CD4-positive, CD25-positive, alpha-beta regulatory T cell (primary cell): ENCODE measurements at regions not wholly inside any gene's neighbourhood (a gene's known extent, or its start where the extent isn't known, plus 50 kb on each side); places are given as distances from the start of the nearest gene placed in this dataset.

Experiments
- ATAC-seq, 2 donors: fragments of 150-1000 bp; cut with Tn5 transposase; one replicate each; pipeline ENCODE4 v1.10.0; 2021; ENCODE audit warnings: low read depth in 2 of 2, moderate number of reproducible peaks in 2 of 2, moderate library complexity in 1 of 2
- DNase-seq, 3 donors: peaks; one replicate each; pipeline versions ENCODE4 v3.0.0 to v3.0.0-alpha.2; 2012 to 2022; ENCODE audit warnings: mixed read lengths in 1 of 3
- H3K27ac ChIP-seq: one replicate; pipeline ENCODE4 v1.7.0; 2013; ENCODE audit warnings: mild to moderate bottlenecking, low read length; ENCODE audit not compliant: insufficient read depth, poor library complexity, severe bottlenecking
- H3K27me3 ChIP-seq: one replicate; pipeline ENCODE4 v1.7.0; 2013; ENCODE audit warnings: low read length; ENCODE audit not compliant: control insufficient read depth, insufficient read depth
- H3K36me3 ChIP-seq: one replicate; pipeline ENCODE4 v1.7.0; 2013; ENCODE audit warnings: mild to moderate bottlenecking, low read length, moderate library complexity; ENCODE audit not compliant: control insufficient read depth, insufficient read depth
- H3K4me1 ChIP-seq: 2 replicates; pipeline ENCODE4 v1.7.0; 2013; ENCODE audit warnings: mild to moderate bottlenecking, low read length; ENCODE audit not compliant: insufficient read depth, control insufficient read depth, poor library complexity, severe bottlenecking
- H3K4me3 ChIP-seq: one replicate; pipeline ENCODE4 v1.7.0; 2013; ENCODE audit warnings: low read depth, mild to moderate bottlenecking, low read length, moderate library complexity
- H3K9me3 ChIP-seq, 2 experiments: 1 replicate in 1 of 2; 2 replicates in 1 of 2; pipeline ENCODE4 v1.7.0; 2013; ENCODE audit warnings: low read length in 2 of 2, mild to moderate bottlenecking in 1 of 2, moderate library complexity in 1 of 2; ENCODE audit not compliant: control insufficient read depth in 2 of 2
- H3K27ac Mint-ChIP-seq, 3 donors: one replicate each; pipeline ENCODE4 v1.8.0; 2020 to 2022; ENCODE audit warnings: mild to moderate bottlenecking in 3 of 3, mixed read lengths in 3 of 3, moderate library complexity in 2 of 3
- H3K27me3 Mint-ChIP-seq: one replicate; pipeline ENCODE4 v1.8.0; 2022; ENCODE audit warnings: mild to moderate bottlenecking, mixed read lengths
- H3K36me3 Mint-ChIP-seq: one replicate; pipeline ENCODE4 v1.8.0; 2020; ENCODE audit warnings: mixed read lengths
- H3K4me1 Mint-ChIP-seq, 4 donors: one replicate each; pipeline ENCODE4 v1.8.0; 2020 to 2022; ENCODE audit warnings: mixed read lengths in 4 of 4, mild to moderate bottlenecking in 1 of 4
- H3K4me3 Mint-ChIP-seq, 4 donors: one replicate each; pipeline ENCODE4 v1.8.0; 2020 to 2022; ENCODE audit warnings: mild to moderate bottlenecking in 4 of 4, mixed read lengths in 4 of 4, moderate library complexity in 3 of 4
- H3K9me3 Mint-ChIP-seq, 7 donors: one replicate each; pipeline ENCODE4 v1.8.0; 2020 to 2022; ENCODE audit warnings: mixed read lengths in 7 of 7, mild to moderate bottlenecking in 3 of 7, moderate library complexity in 2 of 7

DNA sequence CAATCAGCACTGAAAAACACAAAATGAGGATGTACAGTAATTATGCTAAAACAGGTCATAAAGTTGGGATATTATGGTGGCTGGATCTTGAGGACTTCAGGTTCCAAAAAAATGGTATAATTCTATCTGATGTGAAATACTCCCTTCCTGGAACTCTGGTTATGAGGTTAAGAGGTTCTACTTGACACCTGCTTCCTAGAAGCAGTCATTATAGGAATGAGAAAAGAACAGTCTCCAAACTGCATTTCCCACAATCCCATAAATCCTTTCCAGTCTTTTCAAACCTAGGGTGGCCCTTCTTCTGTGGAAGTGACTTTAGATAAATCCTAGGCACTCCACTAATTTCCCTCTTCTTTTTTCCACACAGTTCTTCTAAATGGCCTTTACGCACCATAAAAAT, 63.7 kb upstream of the OR10AD1 start:
- no peak overlapping the region for H3K27ac Mint-ChIP-seq
- peaks cover 0 to 1% (median 0%) of the 10 kb centered on the region in 7 donors for H3K9me3 Mint-ChIP-seq
- H3K4me3 Mint-ChIP-seq: no peak overlapping the region
- Histone ChIP-seq H3K27ac (no peak overlapping the region), H3K36me3 (no peaks in the 10 kb centered on the region), H3K4me3 (no peak overlapping the region), H3K9me3 (no peaks in the 10 kb centered on the region), H3K4me1 (no peaks in the 10 kb centered on the region), H3K27me3 (peaks cover 14% of the 10 kb centered on the region)
- ATAC-seq (no peak), DNase-seq (no peak)
- peaks cover 45% of the 10 kb centered on the region for H3K27me3 Mint-ChIP-seq
- H3K36me3 Mint-ChIP-seq: peaks cover 3% of the 10 kb centered on the region
- H3K4me1 Mint-ChIP-seq: peaks cover 0 to 10% (median 0%) of the 10 kb centered on the region in 4 donors

DNA sequence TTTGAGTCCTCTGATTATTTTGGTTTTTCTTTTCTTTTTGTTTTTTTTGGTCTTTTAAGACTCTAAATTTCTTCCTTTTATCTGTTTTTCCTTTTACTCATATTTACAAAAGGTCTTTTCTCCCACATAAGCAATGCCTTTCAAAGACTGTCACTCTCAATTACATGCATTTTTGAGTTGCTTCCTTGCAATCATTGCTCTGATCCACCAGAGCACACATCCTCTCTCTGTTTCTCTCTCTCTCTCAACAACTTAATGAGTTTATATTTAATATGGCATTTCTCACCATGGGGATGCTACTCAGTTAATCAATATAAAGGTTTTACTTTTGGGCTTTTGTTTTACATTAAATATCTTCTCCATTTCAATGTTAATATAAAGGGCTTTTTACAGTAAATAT, 62.7 kb upstream of the OR10AD1 start:
- no peaks in the 10 kb centered on the region for H3K4me1 ChIP-seq
- DNase-seq (no peak), ATAC-seq (no peak)
- Mint-ChIP-seq H3K27me3 (peaks cover 48% of the 10 kb centered on the region), H3K9me3 (peaks cover 0 to 1% (median 0%) of the 10 kb centered on the region in 7 donors), H3K4me3 (no peak overlapping the region), H3K4me1 (peaks cover 0 to 10% (median 0%) of the 10 kb centered on the region in 4 donors), H3K36me3 (peaks cover 3% of the 10 kb centered on the region), H3K27ac (no peak overlapping the region)
- H3K27me3 ChIP-seq: peaks cover 14% of the 10 kb centered on the region
- no peaks in the 10 kb centered on the region for H3K36me3 ChIP-seq
- H3K27ac ChIP-seq: no peak overlapping the region
- no peak overlapping the region for H3K4me3 ChIP-seq
- H3K9me3 ChIP-seq: no peaks in the 10 kb centered on the region

DNA sequence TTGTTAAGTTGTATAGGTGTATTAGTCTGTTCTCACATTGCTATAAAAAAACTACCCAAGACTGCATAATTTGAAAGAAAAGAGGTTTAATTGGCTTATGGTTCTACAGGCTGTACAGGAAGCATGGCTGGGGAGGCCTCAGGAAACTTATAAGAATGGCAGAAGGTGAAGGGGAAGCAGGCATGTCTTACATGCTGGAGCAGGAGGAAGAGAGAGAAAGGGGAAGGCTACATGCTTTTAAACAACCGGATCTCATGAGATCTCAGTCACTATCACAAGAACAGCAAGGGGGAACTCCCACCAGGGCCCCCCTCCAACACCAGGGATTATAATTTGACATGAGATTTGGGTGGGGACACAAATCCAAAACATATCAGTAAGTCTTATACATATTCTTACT, 60.5 kb upstream of the OR10AD1 start:
- H3K4me3 Mint-ChIP-seq: no peak overlapping the region
- ATAC-seq (no peak), DNase-seq (no peak)
- H3K4me1 ChIP-seq: no peaks in the 10 kb centered on the region
- H3K27me3 ChIP-seq: peaks cover 9% of the 10 kb centered on the region
- no peaks in the 10 kb centered on the region for H3K36me3 ChIP-seq
- H3K9me3 Mint-ChIP-seq: peaks cover 0 to 1% (median 0%) of the 10 kb centered on the region in 7 donors
- H3K4me3 ChIP-seq: no peak overlapping the region
- H3K9me3 ChIP-seq: no peaks in the 10 kb centered on the region
- H3K36me3 Mint-ChIP-seq: peaks cover 3% of the 10 kb centered on the region
- peaks cover 0 to 10% (median 0%) of the 10 kb centered on the region in 4 donors for H3K4me1 Mint-ChIP-seq
- no peak overlapping the region for H3K27ac Mint-ChIP-seq
- peaks cover 54% of the 10 kb centered on the region for H3K27me3 Mint-ChIP-seq
- no peak overlapping the region for H3K27ac ChIP-seq

DNA sequence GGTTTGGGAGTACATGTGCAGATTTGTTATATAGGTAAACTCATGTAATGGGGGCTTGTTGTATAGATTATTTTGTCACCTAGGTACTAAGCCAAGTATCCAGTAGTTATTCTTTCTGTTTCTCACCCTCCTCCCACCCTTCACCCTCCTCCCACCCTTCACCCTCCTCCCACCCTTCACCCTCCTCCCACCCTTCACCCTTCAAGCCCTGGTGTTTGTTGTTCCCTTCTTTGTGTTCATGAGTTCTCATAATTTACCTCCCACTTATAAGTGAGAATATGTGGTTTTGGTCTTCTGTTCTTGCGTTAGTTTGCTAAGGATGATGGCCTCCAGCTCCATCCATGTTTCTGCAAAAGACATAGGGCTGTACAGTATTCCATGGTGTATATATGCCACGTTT, 58.7 kb upstream of the OR10AD1 start:
- Histone ChIP-seq H3K9me3 (no peaks in the 10 kb centered on the region), H3K36me3 (no peaks in the 10 kb centered on the region), H3K27ac (no peak overlapping the region), H3K4me1 (no peaks in the 10 kb centered on the region), H3K27me3 (peaks cover 6% of the 10 kb centered on the region), H3K4me3 (no peak overlapping the region)
- H3K36me3 Mint-ChIP-seq: no peaks in the 10 kb centered on the region
- peaks cover 41% of the 10 kb centered on the region for H3K27me3 Mint-ChIP-seq
- ATAC-seq (no peak), DNase-seq (no peak)
- peaks cover 0 to 1% (median 0%) of the 10 kb centered on the region in 7 donors for H3K9me3 Mint-ChIP-seq
- H3K4me3 Mint-ChIP-seq: no peak overlapping the region
- H3K4me1 Mint-ChIP-seq: peaks cover 0 to 5% (median 0%) of the 10 kb centered on the region in 4 donors
- H3K27ac Mint-ChIP-seq: no peak overlapping the region
